HL-60 (cell line): ENCODE measurements at regions not wholly inside any gene's neighbourhood (a gene's known extent, or its start where the extent isn't known, plus 50 kb on each side); places are given as distances from the start of the nearest gene placed in this dataset.

Experiments used
- DNase-seq, 2 experiments: peaks; one replicate each; pipeline ENCODE4 v3.0.0-alpha.2; 2010 to 2020; ENCODE audit warnings: low read depth in 1 of 2, low spot score in 1 of 2
- H3K27ac ChIP-seq: fragments of 250-450 bp; sonication (Bioruptor Pico); replicated peaks from 2 replicates; pipeline ENCODE4 v1.5.1; 2020; ENCODE audit warnings: mild to moderate bottlenecking, moderate library complexity
- H3K27me3 ChIP-seq: fragments of 250-450 bp; sonication (Bioruptor Pico); 2 replicates; pipeline ENCODE4 v1.5.1; 2021; ENCODE audit warnings: mild to moderate bottlenecking, moderate library complexity; ENCODE audit not compliant: insufficient read depth, poor library complexity, severe bottlenecking
- H3K4me3 ChIP-seq: replicated peaks from 2 replicates; pipeline ENCODE4 v1.5.1; 2011; ENCODE audit warnings: mild to moderate bottlenecking, control low read depth, low read length; ENCODE audit not compliant: insufficient read depth
- GABPA ChIP-seq: IDR thresholded peaks from 2 replicates; pipeline ENCODE4 v1.6.1; 2012; ENCODE audit warnings: low read depth
- POLR2AphosphoS5 ChIP-seq: IDR thresholded peaks from 2 replicates; pipeline ENCODE4 v1.6.1; 2012; ENCODE audit warnings: low read depth
- SPI1 ChIP-seq: IDR thresholded peaks from 2 replicates; pipeline ENCODE4 v1.6.1; 2012; ENCODE audit warnings: low read depth, mild to moderate bottlenecking, borderline replicate concordance
- TF ChIP-seq, protein P1 (sequence below): IDR thresholded peaks from 2 replicates; pipeline ENCODE4 v1.6.1; 2012; ENCODE audit warnings: low read depth; ENCODE audit not compliant: insufficient replicate concordance
- TF ChIP-seq, protein P2 (sequence below): IDR thresholded peaks from one replicate; pipeline ENCODE4 v1.5.1; 2011; ENCODE audit warnings: low read length, control low read depth, inconsistent platforms; ENCODE audit not compliant: insufficient read depth

DNA sequence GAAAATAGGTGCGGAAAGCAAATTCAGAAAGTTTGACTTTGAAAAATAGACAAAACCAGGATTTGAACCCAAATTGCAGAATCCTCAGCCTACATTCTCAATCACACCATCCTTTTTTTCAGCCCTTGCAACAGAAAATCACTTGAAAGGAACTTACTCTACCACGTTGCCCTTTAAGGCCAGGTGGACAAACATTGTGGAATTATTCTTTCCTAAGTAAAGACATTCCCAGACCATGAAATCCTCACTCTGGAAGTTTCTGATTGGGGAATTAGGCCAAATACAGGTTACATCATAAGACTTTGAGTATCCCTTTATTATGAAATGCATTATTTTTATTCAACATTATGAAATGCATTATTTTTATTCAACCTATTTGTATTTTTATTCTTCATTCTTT is 259.4 kb downstream of the RAD51AP2 start:
- no peak overlapping the region for H3K27ac ChIP-seq
- DNase-seq: no peak
- H3K27me3 ChIP-seq: no peaks in the 10 kb centered on the region
- H3K4me3 ChIP-seq: no peak overlapping the region
- TF ChIP-seq, protein P1, sequence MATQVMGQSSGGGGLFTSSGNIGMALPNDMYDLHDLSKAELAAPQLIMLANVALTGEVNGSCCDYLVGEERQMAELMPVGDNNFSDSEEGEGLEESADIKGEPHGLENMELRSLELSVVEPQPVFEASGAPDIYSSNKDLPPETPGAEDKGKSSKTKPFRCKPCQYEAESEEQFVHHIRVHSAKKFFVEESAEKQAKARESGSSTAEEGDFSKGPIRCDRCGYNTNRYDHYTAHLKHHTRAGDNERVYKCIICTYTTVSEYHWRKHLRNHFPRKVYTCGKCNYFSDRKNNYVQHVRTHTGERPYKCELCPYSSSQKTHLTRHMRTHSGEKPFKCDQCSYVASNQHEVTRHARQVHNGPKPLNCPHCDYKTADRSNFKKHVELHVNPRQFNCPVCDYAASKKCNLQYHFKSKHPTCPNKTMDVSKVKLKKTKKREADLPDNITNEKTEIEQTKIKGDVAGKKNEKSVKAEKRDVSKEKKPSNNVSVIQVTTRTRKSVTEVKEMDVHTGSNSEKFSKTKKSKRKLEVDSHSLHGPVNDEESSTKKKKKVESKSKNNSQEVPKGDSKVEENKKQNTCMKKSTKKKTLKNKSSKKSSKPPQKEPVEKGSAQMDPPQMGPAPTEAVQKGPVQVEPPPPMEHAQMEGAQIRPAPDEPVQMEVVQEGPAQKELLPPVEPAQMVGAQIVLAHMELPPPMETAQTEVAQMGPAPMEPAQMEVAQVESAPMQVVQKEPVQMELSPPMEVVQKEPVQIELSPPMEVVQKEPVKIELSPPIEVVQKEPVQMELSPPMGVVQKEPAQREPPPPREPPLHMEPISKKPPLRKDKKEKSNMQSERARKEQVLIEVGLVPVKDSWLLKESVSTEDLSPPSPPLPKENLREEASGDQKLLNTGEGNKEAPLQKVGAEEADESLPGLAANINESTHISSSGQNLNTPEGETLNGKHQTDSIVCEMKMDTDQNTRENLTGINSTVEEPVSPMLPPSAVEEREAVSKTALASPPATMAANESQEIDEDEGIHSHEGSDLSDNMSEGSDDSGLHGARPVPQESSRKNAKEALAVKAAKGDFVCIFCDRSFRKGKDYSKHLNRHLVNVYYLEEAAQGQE: no peak
- TF ChIP-seq, protein P2, sequence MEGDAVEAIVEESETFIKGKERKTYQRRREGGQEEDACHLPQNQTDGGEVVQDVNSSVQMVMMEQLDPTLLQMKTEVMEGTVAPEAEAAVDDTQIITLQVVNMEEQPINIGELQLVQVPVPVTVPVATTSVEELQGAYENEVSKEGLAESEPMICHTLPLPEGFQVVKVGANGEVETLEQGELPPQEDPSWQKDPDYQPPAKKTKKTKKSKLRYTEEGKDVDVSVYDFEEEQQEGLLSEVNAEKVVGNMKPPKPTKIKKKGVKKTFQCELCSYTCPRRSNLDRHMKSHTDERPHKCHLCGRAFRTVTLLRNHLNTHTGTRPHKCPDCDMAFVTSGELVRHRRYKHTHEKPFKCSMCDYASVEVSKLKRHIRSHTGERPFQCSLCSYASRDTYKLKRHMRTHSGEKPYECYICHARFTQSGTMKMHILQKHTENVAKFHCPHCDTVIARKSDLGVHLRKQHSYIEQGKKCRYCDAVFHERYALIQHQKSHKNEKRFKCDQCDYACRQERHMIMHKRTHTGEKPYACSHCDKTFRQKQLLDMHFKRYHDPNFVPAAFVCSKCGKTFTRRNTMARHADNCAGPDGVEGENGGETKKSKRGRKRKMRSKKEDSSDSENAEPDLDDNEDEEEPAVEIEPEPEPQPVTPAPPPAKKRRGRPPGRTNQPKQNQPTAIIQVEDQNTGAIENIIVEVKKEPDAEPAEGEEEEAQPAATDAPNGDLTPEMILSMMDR: no peak
- TF ChIP-seq SPI1 (no peak), GABPA (no peak), POLR2AphosphoS5 (no peak)

DNA sequence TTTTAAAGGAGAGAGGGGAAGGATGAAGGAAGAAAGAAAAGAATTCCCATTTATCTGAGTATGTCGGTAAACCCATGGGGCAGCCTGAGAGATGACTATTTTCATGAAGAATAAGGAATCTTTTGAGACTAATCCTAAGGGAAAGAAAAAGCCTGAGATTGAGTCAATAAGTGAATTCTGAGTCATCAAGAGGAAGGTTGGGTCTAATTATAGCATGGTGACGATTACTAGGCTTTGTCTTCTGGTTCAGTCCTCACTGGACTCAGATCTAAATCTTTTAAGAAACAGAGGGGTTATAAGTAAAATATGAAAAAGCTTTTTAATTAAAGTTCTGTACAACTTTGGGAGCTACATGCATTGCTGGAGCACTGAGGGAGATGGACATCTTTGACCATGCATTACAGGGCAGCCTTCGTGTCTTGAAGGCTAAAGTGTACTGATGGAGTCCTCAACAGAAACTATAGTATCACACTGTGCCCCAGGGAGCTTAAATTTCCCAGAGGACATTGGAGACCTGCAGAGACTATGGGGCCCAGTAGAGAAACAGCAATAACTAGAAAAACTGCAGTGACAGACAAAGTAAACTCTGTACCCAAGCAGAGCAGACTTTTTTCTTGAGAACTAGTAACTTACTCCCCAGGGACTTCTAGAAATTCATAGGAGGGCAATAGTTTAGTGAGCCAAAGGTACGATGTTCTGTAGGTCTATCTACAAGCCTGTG is 260.9 kb downstream of the RAD51AP2 start:
- TF ChIP-seq, protein P1: no peak
- TF ChIP-seq POLR2AphosphoS5 (no peak), SPI1 (no peak)
- TF ChIP-seq, protein P2: no peak
- Histone ChIP-seq H3K27me3 (no peaks in the 10 kb centered on the region), H3K4me3 (no peak overlapping the region), H3K27ac (no peak overlapping the region)
- DNase-seq: no peak

DNA sequence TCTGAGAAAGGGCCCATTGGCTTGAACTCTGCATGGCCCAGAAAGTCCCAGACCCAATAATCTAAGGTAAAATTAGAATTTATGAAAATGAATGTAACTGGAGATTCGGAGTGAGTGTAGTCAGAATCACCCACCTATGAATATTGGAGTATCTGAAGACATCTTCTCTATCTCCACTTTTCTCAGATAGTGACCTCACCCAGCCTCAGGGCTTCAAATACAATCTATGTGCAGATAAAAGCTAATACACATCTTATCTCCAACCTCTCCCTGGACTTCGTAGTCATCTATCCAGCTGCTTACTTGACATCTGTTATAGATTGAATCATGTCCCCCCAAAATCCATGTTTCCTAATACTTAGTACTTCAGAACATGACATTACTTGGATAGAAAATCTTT is 263.2 kb downstream of the RAD51AP2 start:
- Histone ChIP-seq H3K4me3 (no peak overlapping the region), H3K27me3 (no peaks in the 10 kb centered on the region), H3K27ac (no peak overlapping the region)
- no peak for DNase-seq
- TF ChIP-seq, protein P2: no peak
- no peak for TF ChIP-seq GABPA

DNA sequence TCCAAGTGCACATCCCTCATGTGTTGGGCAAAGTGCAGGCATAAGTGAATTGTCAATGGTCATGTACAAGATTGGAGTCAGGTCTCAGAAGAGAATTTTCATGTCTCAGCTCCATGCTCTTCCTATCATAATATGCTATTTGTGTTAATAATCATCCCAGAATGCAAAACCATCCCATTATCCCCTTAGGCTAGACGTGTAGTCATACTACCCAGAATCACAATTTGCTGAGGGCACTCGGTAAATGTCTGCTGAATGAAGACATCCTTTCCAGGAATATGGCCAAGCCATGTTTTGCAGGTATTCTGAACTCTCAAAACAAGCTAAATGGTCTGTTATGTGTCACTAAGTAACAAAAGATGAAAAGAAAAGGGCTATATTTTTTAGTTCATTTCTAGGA is 263.8 kb downstream of the RAD51AP2 start:
- Histone ChIP-seq H3K27me3 (no peaks in the 10 kb centered on the region), H3K4me3 (no peak overlapping the region)
- no peak for TF ChIP-seq SPI1
- TF ChIP-seq POLR2AphosphoS5: no peak
- no peak for TF ChIP-seq GABPA
- TF ChIP-seq, protein P1: no peak
- TF ChIP-seq, protein P2: no peak

More for the DNA sequence above, 263.8 kb downstream of the RAD51AP2 start:
- DNase-seq: no peak
- H3K27ac ChIP-seq: no peak overlapping the region
